Adrenal gland (tissue), 5 donors: ENCODE measurements at regions not wholly inside any gene's neighbourhood (a gene's known extent, or its start where the extent isn't known, plus 50 kb on each side); places are given as distances from the start of the nearest gene placed in this dataset.

ENCODE experiments used
- POLR2A ChIP-seq, 2 donors: fragments of 450-650 bp; IDR thresholded peaks; one replicate each; pipeline ENCODE4 v1.6.1; 2017; ENCODE audit warnings: antibody characterized with exemption in 2 of 2, mild to moderate bottlenecking in 2 of 2, moderate library complexity in 1 of 2
- TF ChIP-seq, protein P1 (sequence below), 6 experiments: fragments of 450-650 bp in 4 of 6; fragments of 200-600 bp in 2 of 6; sonication (generic) in 1 of 6; IDR thresholded peaks; 1 replicate in 5 of 6; 2 replicates in 1 of 6; pipeline versions ENCODE4 v1.5.1 to v1.8.0; 2016 to 2021; ENCODE audit warnings: antibody characterized with exemption in 6 of 6, mild to moderate bottlenecking in 2 of 6, moderate library complexity in 1 of 6
- donor health status: DM: no; HTN: no; CAD: no.

DNA sequence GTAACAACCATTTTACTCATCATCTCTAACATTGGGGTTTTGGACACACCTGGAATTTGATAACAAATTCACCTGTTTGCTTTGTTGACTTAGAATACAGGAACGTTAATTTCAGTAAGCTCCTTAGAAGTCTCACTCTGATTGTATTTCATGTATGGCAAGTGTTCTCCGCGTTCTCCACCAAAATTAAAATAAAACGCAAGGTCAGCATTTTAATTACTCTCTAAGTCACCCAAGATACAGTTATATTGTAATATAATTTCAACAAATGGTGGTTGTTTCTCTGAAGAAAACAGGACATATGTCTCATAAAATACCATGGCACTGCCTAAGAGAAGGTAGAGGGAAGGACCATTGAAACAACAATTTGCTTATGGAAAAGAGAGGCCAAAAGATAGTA is 742.1 kb downstream of the LIG4 start:
- TF ChIP-seq, protein P1, sequence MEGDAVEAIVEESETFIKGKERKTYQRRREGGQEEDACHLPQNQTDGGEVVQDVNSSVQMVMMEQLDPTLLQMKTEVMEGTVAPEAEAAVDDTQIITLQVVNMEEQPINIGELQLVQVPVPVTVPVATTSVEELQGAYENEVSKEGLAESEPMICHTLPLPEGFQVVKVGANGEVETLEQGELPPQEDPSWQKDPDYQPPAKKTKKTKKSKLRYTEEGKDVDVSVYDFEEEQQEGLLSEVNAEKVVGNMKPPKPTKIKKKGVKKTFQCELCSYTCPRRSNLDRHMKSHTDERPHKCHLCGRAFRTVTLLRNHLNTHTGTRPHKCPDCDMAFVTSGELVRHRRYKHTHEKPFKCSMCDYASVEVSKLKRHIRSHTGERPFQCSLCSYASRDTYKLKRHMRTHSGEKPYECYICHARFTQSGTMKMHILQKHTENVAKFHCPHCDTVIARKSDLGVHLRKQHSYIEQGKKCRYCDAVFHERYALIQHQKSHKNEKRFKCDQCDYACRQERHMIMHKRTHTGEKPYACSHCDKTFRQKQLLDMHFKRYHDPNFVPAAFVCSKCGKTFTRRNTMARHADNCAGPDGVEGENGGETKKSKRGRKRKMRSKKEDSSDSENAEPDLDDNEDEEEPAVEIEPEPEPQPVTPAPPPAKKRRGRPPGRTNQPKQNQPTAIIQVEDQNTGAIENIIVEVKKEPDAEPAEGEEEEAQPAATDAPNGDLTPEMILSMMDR (IDR thresholded peaks at IDR 0.05): no peak
- TF ChIP-seq POLR2A (IDR thresholded peaks at IDR 0.05): no peak
